Femur (tissue), 1 donor: ENCODE measurements at regions not wholly inside any gene's neighbourhood (a gene's known extent, or its start where the extent isn't known, plus 50 kb on each side); places are given as distances from the start of the nearest gene placed in this dataset.
A peak's percentile ranks its signal among the peaks of the same experiment; 100 is the strongest.

Experiments
- DNase-seq: peaks from one replicate; pipeline ENCODE4 v3.0.0-alpha.2; 2017

DNA sequence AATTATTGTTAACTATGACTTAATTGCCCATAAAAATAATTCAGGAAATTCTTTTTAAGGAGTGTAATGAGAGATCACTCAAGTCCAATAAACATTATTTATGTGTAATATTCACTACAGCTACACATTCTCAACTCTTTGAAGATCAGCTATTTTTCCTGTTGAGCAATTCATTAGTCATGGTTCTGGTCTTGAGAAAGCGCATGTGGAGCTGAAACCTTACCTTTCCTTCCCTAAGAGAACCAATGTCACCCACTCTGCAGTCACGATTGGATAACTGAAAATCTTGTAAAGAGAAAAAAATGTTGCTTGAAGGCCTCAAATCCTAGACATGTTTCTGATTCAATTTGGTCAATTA is 736.9 kb upstream of the MARCKS start:
- DNase-seq: no peak

DNA sequence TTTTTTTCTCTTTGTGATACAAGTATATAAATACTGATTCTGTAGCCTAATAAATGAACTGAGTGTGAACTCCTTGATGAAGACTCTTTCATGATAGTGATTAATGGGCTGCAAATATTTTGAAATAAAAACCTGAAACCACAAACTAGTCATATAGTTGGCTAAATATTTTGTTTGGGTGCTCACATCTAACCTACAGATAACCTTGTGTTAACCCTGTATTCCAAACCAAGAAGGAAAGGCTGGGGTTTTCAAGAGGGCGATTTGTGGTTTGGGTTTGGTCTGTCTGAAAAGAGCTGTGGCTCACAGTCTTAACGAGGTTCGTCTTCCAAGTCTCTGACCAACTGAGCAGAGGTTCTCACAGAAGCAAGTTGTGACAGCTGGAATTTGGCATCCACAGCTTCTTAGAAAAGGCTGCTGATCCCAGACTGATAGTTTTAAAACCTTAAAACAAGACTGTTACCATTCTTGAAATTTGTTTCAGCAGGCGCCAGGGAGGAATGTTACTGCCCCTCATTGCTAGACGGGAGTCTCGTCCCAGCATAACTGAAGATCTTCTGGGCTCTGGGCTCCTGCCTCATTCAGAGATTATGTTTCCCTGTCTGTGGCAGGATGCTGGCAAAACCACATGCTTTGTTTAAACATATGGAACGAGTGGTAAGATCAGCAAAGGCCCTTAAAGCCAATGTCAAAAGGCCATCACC is 736.4 kb upstream of the MARCKS start:
- DNase-seq: peak; percentile 51

DNA sequence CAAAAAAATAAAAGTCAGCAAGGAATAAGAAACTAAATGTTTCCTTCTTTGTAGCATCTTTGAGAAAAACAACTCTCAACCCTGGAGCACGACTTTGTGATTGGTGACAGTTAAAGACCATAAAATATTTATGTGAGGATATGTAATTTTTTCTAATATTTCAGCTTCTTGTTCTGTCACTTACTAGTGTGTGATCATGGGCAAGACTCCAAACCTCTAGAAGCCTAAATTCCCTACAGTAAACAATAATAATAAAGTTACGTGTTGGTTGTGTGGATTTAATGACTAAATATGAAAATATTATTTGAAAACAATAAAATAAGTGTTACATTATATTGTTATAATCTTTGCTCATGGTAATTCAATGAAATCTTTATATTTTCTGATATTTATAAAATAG is 735.6 kb upstream of the MARCKS start:
- no peak for DNase-seq

DNA sequence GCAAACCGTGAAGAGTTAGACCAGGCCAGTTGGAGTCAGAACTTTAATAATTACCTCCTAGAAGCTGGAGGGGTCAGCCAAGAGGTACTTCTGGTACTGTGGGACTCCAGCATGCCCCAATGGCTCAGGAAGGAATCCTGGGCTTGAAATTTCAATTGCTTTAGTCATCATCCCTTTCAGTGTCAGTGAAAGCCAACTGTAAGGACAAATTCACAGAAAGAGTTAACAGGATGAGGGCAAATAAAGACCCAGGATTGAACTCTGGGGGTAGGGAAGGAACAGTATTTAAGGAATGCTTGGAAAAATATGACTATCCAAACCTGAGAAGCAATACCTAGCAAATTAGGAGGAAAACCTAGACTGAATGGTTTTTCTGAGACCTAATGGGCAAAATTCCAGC is 735.1 kb upstream of the MARCKS start:
- peak; percentile 23 for DNase-seq

DNA sequence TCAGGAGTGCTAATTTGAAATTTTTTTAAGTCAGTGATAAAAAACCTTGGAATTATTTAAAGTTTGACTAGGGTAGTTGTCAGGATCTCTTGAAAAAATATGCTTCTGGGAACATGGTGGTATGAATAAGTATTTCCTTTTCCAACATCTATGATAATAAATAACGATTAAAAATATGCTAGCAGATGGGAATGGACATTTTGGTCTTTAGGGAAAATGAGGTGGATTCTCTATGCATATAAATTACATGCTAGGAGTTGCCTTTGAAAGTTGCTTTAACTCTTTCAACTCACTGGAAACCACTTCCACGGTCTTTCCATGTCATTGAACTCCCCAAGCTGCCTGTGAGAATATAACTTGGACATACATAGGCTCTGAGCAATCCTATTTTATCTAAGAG is 731.5 kb upstream of the MARCKS start:
- DNase-seq: no peak

DNA sequence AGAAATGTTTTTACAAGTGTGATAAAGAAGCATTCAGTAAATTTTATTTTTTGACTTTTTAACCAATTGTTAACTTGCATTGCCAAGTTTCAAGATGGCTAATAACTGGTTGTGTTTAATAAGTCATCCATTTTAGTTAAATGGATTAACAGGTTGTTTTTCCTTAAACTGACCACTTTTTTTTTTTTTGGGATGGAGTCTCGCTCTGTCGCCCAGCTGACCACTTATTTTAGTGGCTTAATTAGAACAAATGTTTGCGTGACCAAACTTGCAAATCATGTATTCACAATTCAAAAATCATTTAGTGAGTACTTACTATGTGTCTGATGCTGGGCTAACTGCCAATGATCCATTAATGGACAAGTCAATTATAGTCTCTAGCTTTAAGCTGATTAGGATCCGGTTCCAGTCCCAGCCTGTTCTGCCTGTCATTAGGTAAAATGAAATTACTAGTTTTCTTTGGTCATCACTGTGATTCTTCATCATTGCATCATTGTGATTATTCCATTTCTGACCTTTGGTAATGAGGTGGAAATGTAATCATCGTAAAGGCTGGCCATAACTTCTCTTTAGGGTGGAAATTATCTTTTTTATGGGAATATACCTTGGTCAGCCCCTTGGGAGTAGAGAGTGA is 729.2 kb upstream of the MARCKS start:
- no peak for DNase-seq

DNA sequence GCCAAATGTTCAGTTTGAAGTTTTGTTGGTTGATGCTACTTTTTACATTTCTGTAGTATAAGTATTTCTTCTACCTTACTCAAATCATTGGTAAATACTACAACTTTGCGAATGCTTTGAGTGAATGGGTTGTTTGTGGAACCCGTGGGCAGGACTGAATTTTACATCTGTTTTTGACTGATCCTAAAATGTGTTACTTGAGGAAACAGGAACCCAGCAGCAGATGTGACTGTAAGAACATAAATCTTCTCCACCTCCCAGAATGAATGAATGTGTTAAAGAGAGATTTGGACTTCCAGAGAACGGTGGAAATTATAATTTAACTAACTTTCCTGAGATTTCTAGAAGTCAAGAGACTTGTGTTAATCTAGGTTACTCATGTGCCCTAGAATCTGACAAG is 728.5 kb upstream of the MARCKS start:
- DNase-seq: no peak

DNA sequence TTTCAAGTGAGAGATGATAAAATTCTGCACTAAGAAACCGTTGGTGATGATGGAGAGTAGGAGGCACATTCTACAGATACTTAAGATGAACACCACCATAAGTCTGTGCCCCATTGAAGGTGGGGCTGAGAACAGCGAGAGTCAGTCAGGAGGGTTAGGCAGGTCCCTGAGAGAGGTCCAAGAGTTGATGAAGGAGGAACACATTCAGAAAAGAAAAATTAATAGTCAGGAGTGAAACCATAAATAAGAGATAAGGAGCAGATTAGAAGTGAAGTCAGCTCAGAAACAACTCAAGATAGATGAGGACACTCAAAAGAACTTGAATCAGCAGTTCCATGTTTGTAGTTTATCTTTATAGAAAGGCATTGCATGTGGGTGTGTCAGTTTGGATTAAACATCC is 727.2 kb upstream of the MARCKS start:
- no peak for DNase-seq

DNA sequence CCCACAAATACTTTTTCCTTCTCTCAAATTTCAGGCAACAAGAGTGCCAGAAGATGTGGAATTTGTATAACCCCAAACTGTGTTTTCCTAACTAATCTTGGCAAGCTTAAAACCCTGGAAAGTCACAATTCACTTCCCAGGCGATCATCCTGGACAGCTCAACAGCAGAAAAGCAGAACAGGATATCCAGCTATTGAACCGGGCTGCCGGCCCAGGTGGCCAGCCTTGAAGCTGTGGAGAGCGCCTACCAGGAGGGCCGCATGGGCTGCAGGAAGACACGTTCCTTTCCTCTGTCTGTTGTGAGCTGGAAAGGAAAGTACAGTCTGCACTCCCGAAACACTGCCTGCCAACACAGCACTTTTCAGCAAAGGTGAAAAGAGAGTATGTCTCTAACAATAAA is 719.7 kb upstream of the MARCKS start:
- DNase-seq: peak; percentile 91

DNA sequence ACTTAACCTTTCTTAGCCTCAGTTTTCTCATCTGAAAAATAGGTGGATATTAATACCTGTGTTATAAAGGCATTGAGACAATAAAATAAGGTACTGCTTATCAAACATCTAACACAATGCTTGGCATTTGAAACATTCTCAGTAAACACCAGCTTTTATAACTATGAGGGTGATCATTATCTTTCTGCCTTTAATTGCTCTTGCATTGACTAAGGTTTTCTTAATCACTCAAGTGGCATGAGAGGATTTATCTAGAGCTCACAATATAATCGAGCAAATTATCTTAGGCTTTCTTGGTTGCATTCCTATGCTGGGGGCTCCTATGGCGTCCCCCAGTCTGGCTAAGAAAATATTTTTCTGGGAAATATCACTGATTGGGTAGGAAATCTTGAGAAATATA is 716.4 kb upstream of the MARCKS start:
- DNase-seq: no peak

DNA sequence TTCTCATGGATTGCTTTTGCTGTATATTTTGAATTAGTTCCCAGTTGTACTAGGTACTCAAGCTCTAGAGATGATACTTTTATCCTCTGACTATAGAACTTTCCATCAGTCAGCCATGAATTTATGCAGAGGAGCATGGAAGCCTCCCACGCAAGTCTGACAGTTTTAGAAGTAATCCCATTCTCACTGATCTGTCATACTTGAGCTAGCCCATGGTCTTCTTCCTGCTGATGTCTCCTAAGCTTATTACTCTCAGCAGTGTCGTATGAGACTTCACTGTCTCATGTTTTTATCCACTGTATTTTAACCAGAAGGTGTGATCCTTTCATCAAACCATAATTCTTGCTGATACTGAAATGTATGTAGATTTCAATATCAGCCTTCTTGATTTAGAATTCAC is 715.2 kb upstream of the MARCKS start:
- no peak for DNase-seq

DNA sequence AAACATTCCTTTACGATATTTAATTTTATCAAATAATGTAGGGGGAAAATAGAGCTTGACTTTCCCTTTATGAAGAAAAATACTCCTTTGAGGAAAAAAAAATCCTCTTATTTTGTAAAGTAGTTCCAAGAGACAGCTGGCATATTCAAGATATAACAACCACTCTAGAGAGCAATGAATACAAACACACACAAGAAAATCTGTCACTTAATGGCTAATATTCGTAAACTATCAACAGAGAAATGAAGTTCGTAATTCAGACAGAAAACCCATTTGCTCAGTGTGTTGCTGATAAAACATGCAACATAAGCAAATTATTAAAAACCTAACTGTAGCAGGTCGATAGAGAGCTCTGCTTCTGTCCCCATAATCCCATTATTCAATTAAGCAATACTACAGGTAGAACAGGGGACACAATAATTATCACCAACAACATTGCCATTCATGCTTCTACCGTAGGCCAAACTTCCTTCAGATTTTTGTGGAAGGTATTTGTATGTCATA is 714.4 kb upstream of the MARCKS start:
- no peak for DNase-seq

DNA sequence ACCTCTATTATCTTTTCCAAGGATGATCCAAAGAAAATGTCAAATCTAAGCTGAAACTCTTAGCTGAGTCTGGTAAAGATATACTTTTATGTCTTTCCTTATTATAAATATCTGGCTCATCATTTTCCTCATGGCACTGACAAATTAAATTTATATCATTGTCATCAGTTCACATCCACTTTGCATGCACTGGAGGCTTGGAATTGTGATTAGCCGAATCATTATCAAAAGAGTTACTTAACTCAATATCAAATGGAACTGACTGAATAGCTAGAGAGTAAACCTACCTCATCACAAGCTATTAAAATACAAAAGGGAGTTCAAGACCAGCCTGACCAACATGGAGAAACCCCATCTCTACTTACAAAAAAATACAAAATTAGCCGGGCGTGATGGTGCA is 713.9 kb upstream of the MARCKS start:
- no peak for DNase-seq

DNA sequence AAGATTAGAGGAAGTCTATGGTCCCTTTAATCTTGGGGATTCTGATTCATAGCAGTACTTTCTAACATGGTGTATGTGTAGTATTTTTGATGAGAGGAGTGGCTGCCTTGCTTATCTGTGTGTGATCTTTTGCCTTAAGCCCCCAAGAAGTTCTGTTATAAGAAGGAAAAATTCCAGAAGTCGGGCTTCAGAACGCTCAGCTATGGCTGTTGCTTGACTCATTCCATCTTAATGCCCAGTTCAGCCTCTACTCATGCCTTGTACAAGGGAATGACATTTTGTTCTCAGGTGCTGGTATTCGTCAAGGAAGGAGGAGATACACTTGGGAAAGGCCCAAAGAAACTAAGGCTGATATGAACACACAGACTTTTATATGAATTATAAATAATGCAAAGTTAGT is 713.0 kb upstream of the MARCKS start:
- no peak for DNase-seq

DNA sequence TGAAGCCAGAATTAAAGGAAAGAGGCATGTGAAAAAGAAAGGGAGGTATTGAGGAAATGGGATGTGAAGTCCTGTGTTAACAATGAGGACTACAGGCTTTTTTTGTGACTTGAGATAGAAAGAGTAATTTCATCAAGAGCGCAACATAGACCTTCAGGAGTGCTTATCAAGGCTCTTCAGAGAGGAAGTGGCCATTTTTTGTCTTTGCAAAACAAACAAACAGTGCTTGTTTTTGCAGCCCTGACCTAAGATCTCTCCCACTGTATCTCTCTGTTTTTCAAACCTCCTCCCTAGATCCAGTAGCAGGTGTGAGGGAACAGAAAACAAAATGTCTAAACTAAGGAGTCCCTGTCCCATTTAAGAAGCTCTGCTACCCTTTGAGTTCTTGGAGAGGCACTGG is 710.3 kb upstream of the MARCKS start:
- no peak for DNase-seq

DNA sequence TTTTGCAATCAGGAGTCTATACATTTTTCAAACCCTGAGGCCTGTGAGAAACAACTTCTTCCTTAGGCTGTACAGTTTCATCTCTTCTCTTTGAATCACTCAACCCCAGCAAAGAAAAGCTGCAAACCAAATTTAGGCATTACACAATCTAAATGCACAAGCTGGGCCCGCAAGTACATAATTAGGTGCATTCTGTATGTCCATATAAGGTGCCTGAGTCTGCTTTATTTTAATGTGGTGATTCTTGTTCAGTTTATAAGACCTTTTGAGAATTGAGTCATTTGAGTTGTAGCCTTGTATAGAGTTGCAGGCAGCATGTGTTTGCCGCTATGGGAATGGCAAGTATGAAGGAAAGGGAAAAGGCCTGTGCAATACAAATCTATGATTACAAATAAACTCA is 709.6 kb upstream of the MARCKS start:
- DNase-seq: no peak

DNA sequence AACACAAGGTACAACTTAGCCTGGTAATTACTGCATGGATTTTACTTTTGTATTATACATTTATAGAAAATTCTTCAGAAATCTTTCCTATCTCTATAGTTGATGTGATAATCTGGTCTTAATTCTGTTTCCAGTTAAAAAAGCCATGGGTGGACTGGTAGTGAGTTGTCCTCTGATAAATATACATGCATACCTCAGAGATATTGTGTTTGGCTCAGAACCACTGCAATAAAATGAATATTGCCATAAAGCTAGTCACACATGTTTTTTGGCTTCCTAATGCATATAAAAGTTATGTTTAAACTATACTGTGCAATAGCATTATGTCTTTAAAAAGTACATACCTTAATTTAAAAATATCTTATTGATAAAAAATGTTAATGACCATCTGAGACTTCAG is 708.6 kb upstream of the MARCKS start:
- no peak for DNase-seq

DNA sequence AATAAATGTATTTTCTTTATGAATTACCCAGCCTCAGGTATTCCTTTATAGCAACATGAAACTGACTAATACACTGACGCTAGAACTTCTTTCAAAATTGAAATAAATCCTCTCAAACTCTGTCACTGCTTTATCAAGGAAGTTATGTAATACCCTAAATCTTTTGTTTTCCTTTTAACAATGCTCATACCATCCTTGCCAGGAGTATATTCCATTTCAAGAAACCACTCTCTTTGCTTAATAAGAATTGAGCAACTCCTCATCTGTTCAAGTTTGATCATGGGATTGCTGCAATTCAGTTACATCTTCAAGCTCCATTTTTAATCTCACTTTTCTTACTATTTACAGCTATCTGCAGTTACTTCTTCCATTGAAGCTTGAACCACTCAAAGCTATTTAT is 707.6 kb upstream of the MARCKS start:
- no peak for DNase-seq

DNA sequence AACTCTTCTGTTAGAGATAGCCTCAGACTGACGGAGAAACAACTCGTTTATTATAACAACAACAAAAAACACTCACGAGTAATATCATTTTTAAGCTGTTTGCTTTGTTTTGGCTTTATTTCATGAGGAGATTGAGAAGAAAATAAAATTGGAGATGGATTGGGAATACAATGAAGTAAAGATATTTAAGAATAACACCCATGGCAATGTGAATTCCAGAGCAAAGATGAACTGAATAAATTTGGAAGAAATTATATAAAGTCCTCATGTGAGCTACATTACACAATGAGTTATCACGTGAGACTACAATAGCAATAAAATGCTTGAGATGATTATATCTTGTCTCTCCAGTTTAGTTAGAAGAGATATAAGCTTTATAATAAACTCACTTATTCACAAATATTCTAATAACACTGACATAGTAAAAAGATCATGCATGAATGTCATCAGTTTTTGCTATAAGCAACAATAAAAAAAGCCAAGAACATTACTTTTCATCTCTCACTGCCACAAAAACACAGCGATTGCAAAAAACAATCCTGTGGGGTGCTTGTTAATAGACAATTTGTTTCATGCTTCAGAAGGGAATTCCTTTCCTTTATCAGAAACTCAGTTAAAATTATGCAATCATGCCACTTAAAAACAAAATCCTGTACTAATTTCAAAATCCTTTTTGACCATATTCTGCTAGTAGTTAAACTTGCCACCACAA is 696.7 kb upstream of the MARCKS start:
- no peak for DNase-seq

DNA sequence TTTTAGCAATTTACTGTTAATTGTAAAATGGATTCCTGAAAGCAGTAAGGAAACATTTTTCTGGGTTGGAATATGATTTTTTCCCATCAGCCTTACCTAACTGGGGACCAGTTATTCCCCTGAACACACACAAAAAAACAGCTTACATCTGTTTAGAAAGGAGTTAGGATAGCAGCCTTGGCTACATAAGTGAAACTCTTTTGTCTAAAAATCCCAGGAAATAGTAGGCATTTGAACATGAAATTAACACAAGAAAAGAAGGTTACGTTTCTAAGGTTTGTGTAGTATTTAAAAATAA is 696.2 kb upstream of the MARCKS start:
- DNase-seq: no peak

DNA sequence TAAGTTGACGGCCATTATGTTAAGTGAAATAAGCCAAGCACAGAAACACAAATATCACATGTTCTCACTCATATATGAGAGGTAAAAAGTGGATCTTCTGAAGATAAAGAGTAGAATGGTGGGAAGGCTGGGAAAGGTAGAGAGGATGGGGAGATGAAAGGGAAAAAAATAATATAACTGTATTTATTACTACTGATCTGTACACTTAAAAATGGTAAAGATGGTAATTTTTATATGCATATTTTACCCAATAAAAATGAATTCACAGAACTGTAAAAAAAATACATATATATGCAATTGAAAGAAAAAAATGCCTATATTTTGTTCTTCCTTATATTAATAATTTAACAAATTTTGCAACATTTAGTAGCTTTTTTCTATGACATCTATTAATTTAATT is 694.4 kb upstream of the MARCKS start:
- no peak for DNase-seq

DNA sequence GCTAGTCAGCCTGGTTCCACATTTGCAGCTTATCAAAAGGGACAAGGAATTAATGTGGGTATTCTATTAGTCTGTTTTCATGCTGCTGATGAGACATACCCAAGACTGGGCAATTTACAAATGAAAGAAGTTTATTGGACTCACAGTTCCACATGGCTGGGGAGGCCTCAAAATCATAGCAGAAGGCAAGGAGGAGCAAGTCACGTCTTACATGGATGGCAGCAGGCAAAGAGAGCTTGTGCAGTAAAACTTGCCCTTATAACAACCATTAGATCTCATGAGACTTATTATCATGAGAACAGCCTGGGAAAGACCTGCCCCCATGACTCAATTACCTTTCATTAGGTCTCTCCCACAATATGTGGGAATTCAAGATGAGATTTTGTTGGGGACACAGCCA is 689.1 kb upstream of the MARCKS start:
- no peak for DNase-seq

DNA sequence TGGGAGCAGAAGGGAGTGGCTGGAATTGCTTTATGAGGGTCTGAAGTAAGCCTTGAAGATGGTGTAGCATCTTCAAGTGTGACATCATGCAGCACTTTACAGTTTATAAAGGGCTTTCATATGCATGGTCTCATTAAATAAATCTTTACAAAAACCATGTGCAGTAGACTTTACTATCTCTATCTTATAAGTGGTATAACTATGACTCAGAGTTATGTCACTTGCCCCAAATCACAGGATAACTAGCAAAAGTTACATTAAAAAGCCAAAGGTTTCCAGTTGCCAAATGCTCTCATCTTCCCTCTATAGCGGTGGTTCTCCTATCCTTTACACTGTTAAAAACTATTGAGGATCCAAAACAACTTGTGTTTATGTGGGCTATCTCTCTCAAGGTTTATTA is 687.7 kb upstream of the MARCKS start:
- DNase-seq: no peak

DNA sequence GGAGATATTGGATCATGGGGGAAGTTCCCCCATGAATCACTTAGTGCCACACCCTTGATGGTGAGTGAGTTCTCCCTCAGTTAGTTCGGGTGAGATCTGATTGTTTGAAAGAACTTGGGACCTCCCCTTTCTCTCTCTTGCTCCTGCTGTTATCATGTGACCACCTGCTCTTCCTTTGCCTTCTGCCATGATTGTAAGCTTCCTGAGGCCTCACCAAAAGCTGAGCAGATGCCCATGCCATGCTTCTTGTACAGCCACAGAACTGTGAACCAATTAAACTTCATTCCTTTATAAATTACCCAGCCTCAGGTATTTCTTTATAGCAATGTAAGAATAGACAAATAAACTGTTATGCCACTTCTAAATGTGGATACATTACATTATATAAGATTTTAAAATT is 686.7 kb upstream of the MARCKS start:
- no peak for DNase-seq

DNA sequence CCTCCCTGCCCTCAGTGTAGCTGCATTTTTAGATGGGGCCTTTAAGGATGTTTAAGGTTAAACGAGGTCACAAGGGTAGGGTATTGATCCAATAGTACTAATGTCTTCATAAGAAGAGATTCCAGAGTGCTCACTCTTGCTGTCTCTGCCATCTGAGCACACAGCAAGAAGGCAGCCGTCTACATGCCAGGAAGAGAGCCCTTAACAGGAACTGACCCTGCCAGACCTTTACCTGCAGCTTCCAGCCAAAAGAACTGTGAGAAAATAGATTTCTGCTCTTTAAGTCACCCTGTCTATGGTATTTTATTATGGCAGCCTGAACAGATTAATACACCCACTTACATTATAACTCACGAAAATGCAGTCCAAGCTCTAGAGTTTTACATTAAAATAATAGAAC is 685.3 kb upstream of the MARCKS start:
- DNase-seq: no peak
